ENCODE measurements at regions not wholly inside any gene's neighbourhood (a gene's known extent, or its start where the extent isn't known, plus 50 kb on each side); places are given as distances from the start of the nearest gene placed in this dataset.

- Histone ChIP-seq H3K9me3 (ENCODE audit: control insufficient read depth, low read length) (no peaks in the 10 kb centered on the region), H3K36me3 (ENCODE audit: control insufficient read depth, insufficient read depth, low read length) (no peaks in the 10 kb centered on the region), H3K79me2 (no peaks in the 10 kb centered on the region), H3K4me3 (ENCODE audit: low read depth, low read length) (no peak overlapping the region), H3K27ac (no peak overlapping the region), H3K4me1 (no peaks in the 10 kb centered on the region), H3K27me3 (ENCODE audit: control insufficient read depth, insufficient read depth, low read length) (peaks cover 6% of the 10 kb centered on the region), H3K9ac (no peak overlapping the region), H3K4me2 (ENCODE audit: low read length) (no peak overlapping the region), H2AFZ (no peak overlapping the region)
- TF ChIP-seq CTCF (IDR thresholded peaks at IDR 0.05), result no peak
Measured at GRCh38 chr12:131312793-131313545, 359.3 kb downstream of the ADGRD1 start.

- H3K4me3 ChIP-seq (ENCODE audit: low read depth, low read length), result no peak overlapping the region
- H3K36me3 ChIP-seq (ENCODE audit: control insufficient read depth, insufficient read depth, low read length), result no peaks in the 10 kb centered on the region
- H3K9me3 ChIP-seq (ENCODE audit: control insufficient read depth, low read length), result no peaks in the 10 kb centered on the region
- H3K4me2 ChIP-seq (ENCODE audit: low read length), result no peak overlapping the region
- TF ChIP-seq CTCF (IDR thresholded peaks at IDR 0.05), result no peak
- peaks cover 6% of the 10 kb centered on the region for H3K27me3 ChIP-seq (ENCODE audit: control insufficient read depth, insufficient read depth, low read length)
- no peak overlapping the region for H3K27ac ChIP-seq
- H3K9ac ChIP-seq, result no peak overlapping the region
- no peak overlapping the region for H2AFZ ChIP-seq
- no peaks in the 10 kb centered on the region for H3K4me1 ChIP-seq
- no peaks in the 10 kb centered on the region for H3K79me2 ChIP-seq
Measured at GRCh38 chr12:131313635-131314034, 359.9 kb downstream of the ADGRD1 start.

- Histone ChIP-seq H2AFZ (no peak overlapping the region), H3K27me3 (ENCODE audit: control insufficient read depth, insufficient read depth, low read length) (peaks cover 6% of the 10 kb centered on the region), H3K27ac (no peak overlapping the region), H3K9ac (no peak overlapping the region), H3K36me3 (ENCODE audit: control insufficient read depth, insufficient read depth, low read length) (no peaks in the 10 kb centered on the region), H3K79me2 (no peaks in the 10 kb centered on the region), H3K4me3 (ENCODE audit: low read depth, low read length) (no peak overlapping the region), H3K4me1 (no peaks in the 10 kb centered on the region), H3K9me3 (ENCODE audit: control insufficient read depth, low read length) (no peaks in the 10 kb centered on the region), H3K4me2 (ENCODE audit: low read length) (no peak overlapping the region)
- no peak for TF ChIP-seq CTCF (IDR thresholded peaks at IDR 0.05)
Measured at GRCh38 chr12:131314524-131315090, 360.9 kb downstream of the ADGRD1 start.

GRCh38 chr12:131315601-131316000 lies 361.9 kb downstream of the ADGRD1 start:
- Histone ChIP-seq H3K36me3 (ENCODE audit: control insufficient read depth, insufficient read depth, low read length) (no peaks in the 10 kb centered on the region), H3K9me3 (ENCODE audit: control insufficient read depth, low read length) (no peaks in the 10 kb centered on the region), H3K27ac (no peak overlapping the region), H3K4me1 (no peaks in the 10 kb centered on the region), H3K9ac (no peak overlapping the region), H3K79me2 (no peaks in the 10 kb centered on the region), H3K4me3 (ENCODE audit: low read depth, low read length) (no peak overlapping the region), H3K4me2 (ENCODE audit: low read length) (no peak overlapping the region), H3K27me3 (ENCODE audit: control insufficient read depth, insufficient read depth, low read length) (peaks cover 6% of the 10 kb centered on the region), H2AFZ (no peak overlapping the region)
- TF ChIP-seq CTCF (IDR thresholded peaks at IDR 0.05), result no peak

- TF ChIP-seq CTCF (IDR thresholded peaks at IDR 0.05), result no peak
- Histone ChIP-seq H3K79me2 (no peaks in the 10 kb centered on the region), H2AFZ (no peak overlapping the region), H3K4me2 (ENCODE audit: low read length) (no peak overlapping the region), H3K4me3 (ENCODE audit: low read depth, low read length) (no peak overlapping the region), H3K27me3 (ENCODE audit: control insufficient read depth, insufficient read depth, low read length) (peaks cover 6% of the 10 kb centered on the region), H3K36me3 (ENCODE audit: control insufficient read depth, insufficient read depth, low read length) (no peaks in the 10 kb centered on the region), H3K9ac (no peak overlapping the region), H3K9me3 (ENCODE audit: control insufficient read depth, low read length) (no peaks in the 10 kb centered on the region), H3K4me1 (no peaks in the 10 kb centered on the region), H3K27ac (no peak overlapping the region)
Measured at GRCh38 chr12:131316388-131316787, 362.7 kb downstream of the ADGRD1 start.

Data from parathyroid adenoma (tissue), 2 donors.